Stimulated activated CD8-positive, alpha-beta memory T cell treated with anti-CD3 and anti-CD28 coated beads, Interleukin-7, amount 100 ng/mL, for 4 hours (primary cell): ENCODE measurements at regions not wholly inside any gene's neighbourhood (a gene's known extent, or its start where the extent isn't known, plus 50 kb on each side); places are given as distances from the start of the nearest gene placed in this dataset.
"Not testable (repeated sequence)": the region's sequence is repeated elsewhere in the genome, so short reads cannot be mapped to it uniquely, and the experiment has no call there.

Source experiments
- DNase-seq, 2 donors: peaks; one replicate each; pipeline ENCODE4 v3.0.0-alpha.2; 2020; ENCODE audit warnings: low read depth in 2 of 2

- DNase-seq: no peak
Measured at GRCh38 chr4:53716471-53717063, 125.3 kb upstream of the LNX1 start.

DNA sequence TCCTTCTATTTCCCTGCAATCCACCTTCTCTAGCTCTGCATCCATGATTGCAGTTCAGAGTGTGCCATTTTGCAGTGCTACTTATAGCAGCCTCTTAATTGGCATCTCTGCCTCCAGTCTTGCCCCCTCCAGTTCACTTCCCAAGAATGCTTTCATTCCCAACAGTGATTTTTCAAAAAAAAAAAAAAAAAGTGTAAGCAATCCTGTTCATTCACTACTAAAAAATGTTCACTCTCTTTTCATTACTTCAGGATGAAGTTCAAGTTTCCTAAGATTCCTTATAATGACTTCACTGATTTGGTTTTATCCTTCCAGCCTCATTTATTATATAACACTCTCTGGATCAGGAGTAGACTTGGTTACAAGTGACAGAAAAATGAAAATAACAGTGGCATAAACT, 124.7 kb upstream of the LNX1 start:
- no peak for DNase-seq

- DNase-seq: no peak
Measured at GRCh38 chr4:53714236-53715140, 123.2 kb upstream of the LNX1 start.

- DNase-seq: no peak
Measured at GRCh38 chr4:53713767-53714166, 122.5 kb upstream of the LNX1 start.

DNA sequence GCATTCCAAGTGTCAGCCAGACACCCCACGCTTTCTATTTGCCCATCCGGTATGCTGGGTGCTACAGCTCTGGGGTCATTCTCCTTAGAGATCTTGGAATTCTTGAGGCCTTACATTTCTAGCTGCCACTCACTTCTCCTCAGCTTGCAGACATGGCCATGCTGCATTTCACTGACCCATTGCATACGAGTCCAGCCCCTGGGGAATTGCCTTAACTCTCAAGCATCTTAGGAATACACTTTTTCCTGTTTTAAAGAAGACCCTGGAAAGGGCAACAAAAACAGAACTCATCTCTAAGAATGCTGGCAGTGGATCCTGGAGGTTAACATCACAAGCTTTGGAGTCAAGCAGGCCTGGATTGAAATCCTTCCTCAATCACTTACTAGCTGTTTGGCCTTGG, 122.0 kb upstream of the LNX1 start:
- DNase-seq: no peak

DNA sequence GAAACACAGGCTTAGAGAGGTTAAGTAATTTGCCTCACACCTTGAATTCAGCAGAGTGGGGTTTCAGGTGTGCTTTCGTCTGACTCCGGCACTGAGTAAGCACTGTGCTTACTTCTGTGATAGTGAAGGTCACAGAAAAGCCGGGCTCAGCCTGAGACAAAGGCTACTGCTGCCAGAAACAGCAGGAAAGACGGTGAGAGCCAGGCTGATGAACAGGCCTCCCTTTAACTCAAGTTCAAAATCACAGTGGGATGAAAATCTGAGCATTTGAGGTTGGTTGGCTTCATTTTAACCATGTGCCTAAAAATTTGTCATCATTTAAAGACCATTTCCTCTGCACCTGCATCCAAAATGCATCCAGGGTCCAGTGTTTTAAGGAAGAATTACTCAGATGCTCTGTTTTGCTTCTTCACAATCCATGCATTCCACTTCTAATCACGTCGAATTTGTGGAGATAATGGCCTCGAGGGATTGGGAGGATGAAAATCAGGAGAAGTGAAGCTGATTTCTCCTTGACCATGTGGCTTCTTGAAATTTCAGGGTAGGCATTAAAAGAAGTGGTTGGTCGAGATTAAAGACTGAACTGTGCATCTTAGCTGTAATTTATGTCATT, 121.2 kb upstream of the LNX1 start:
- DNase-seq: no peak

DNA sequence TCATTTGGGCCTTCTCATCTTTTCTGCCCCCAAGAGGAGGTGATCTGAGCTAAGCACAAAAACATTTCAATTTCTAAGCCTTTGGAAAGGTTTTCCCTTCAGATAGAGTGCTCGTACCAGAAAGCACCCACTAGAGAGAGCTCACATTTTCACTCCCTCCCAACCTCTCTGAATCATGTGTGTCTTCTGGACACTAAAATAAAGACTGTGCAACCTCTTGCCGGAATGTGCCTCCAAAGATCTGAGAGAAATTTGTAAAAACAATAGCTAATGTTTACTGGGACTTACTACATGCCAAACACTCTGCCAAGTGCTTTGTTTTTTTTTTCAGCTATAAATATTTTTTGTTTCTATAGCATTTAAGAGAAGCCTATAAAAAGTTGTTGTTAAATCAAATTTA, 120.6 kb upstream of the LNX1 start:
- no peak for DNase-seq

DNA sequence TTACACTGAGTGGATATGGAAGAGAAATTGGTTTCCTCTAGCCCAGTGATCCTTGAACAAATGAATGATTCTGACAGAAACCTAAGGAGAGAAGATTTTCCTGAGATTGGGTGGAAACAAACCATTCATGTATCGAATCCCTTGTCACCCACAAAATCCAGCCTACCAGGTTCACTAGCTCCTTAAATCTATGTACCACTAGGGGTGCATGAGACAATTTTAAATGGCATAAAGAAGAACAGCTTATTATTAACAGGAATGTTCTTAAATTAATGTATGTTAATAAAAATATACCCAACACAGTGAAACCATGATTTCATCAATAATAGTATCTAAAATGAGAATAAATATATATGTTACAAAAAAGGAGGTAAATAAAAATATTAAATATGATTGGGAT, 118.4 kb upstream of the LNX1 start:
- DNase-seq: no peak

DNA sequence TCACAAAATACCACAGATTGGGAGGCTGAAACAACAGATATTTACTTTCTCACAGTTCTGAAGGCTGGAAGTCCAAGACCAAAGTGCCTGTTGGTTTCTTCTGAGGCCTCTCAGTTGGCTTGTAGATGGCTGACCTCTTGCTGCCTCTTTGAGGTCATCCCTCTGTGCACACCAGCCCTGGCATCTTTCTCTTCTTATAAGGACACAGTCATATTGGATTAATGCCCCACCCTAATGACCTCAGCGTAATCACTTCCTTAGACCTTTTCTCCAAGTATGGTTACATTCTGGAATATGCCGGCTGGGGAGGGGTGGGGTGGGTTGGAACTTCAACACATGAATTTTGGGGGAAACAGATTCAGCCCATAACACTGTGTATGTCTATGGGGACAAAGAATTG, 116.2 kb upstream of the LNX1 start:
- DNase-seq: no peak

DNA sequence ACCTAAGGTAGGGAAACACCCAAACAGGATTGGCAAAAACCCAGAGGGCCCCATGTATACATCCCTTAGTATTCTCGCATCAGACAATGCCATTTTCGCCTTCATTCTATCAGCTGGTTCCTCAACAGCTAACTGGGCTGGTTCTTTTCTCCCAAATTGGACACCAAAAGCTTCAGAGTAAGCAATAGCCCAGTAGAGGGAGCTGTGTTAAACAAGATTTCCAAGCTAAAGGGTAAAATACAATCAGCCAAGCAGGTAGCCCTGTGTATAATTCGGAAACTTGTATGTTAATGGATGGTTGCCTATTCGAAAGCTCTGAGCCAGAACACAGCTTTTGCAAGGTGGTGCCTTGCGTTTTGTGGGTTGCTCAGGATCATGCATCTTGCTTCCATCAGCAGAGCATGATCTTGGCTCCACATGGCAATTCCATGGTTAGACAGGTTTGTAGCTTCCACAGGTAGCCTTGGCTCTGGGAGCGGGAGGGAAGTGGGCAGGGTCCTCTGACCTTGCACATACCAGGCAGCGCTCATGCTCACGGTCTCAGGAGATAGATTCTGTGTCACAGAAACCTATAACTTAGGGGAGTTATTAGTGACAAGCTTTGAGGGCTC, 115.2 kb upstream of the LNX1 start:
- DNase-seq: no peak

- no peak for DNase-seq
Measured at GRCh38 chr4:53705972-53706371, 114.7 kb upstream of the LNX1 start.

GRCh38 chr4:53705151-53705764, 114.0 kb upstream of the LNX1 start:
- DNase-seq: no peak

- no peak for DNase-seq
Measured at GRCh38 chr4:53704329-53704728, 113.0 kb upstream of the LNX1 start.

DNA sequence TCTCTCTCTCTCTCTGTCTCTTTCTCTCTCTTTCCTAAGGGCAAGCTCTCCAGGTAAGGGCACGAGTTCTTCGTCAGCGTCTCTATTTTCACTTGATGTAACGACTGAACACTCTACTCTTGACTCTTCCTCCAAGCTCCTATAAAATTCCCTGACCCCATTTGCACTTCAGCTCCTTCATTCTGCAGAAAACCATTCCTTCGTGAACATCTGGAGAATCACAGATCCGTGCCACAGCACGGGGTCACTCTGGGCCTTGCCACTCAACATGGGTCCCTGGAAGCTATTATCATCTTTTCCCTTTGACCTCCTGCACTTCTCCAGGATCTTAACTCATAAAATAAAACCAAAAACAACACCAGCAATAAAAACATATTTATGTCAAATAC, 112.0 kb upstream of the LNX1 start:
- DNase-seq: no peak

- no peak for DNase-seq
Measured at GRCh38 chr4:53702334-53703266, 111.3 kb upstream of the LNX1 start.

- not testable (repeated sequence) for DNase-seq
Measured at GRCh38 chr4:53701260-53701659, 110.0 kb upstream of the LNX1 start.

GRCh38 chr4:53699310-53699709, 108.0 kb upstream of the LNX1 start:
- not testable (repeated sequence) for DNase-seq

DNA sequence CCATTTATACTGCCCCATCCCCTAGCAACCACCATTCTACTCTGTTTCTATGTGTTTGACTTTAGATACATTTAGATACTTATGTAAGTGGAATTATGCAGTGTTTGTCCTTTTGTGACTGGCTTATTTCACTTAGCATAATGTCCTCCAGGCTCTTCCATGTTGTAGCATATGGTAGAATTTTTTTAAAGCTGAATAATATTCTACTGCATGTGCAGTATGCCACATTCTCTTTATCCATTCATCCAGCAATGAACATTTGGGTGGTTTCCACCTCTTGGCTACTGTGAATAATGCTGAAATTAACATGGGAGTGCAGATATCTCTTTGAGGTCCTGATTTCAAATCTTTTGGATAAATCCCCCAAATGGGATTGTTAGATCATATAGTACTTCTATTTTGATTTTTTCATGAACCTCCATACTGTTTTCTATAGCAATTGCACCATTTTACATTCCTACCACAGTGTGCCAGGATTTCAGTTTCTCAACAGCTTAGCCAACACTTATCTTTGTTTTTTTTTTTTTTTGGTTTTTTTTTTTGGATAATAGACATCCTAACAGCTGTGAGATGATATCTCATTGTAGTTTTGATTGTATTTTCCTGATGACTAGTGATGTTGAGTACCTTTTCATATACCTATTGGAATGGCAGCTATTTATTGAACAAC, 105.9 kb upstream of the LNX1 start:
- DNase-seq: no peak

- DNase-seq: no peak
Measured at GRCh38 chr4:53695540-53696463, 104.5 kb upstream of the LNX1 start.
